ENCODE measurements at regions not wholly inside any gene's neighbourhood (a gene's known extent, or its start where the extent isn't known, plus 50 kb on each side); places are given as distances from the start of the nearest gene placed in this dataset.

DNA sequence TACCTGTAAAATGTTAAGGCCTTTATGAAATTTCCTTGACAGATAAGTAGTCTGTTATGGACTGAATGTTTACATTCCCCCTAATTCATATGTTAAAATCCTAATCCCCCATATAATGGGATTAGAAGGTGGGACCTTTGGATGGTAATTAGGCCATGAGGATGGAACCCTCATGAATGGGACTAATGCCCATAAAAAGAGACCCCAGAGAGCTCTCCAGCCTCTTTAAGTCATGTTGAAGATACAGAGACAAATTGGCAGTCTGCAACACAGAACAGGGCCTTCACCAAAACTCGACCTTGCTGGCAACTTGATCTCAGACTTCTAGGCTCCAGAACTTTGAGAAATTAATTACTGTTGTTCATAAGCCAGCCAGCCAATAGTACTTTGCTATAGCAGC lies 1344.5 kb upstream of the PCDH7 start:
- TF ChIP-seq FOXA1 (IDR thresholded peaks at IDR 0.05) (no peak), FOXM1 (IDR thresholded peaks at IDR 0.05; ENCODE audit: borderline replicate concordance) (no peak), TARDBP (IDR thresholded peaks at IDR 0.05) (no peak), LEF1 (IDR thresholded peaks at IDR 0.05; ENCODE audit: borderline replicate concordance) (no peak), SP1 (IDR thresholded peaks at IDR 0.05) (no peak), ZNF384 (IDR thresholded peaks at IDR 0.05) (no peak), BHLHE40 (IDR thresholded peaks at IDR 0.05; ENCODE audit: borderline replicate concordance) (no peak), HDGF (IDR thresholded peaks at IDR 0.05; ENCODE audit: borderline replicate concordance) (no peak), NFRKB (IDR thresholded peaks at IDR 0.05) (no peak), FOXK2 (IDR thresholded peaks at IDR 0.05) (no peak), ELF4 (IDR thresholded peaks at IDR 0.05) (no peak), SUZ12 (IDR thresholded peaks at IDR 0.05) (no peak)

Data from HEK293T (cell line).